GM13977 (cell line): ENCODE measurements at regions not wholly inside any gene's neighbourhood (a gene's known extent, or its start where the extent isn't known, plus 50 kb on each side); places are given as distances from the start of the nearest gene placed in this dataset.

Experiments
- DNase-seq: peaks from one replicate; pipeline ENCODE4 v3.0.0; 2012; ENCODE audit warnings: low spot score
- in situ Hi-C: fragments of 300-500 bp; cut with MboI; formaldehyde crosslinking; loops from one replicate; pipeline ENCODE4 v1.12.0; 2022; ENCODE audit warnings: low sequenced_read_pairs, low pct_unique_long_range_greater_than_20kb, mixed read lengths, inconsistent platforms; ENCODE audit not compliant: unreplicated experiment
- TF ChIP-seq, protein P1 (sequence below): IDR thresholded peaks from 2 replicates; pipeline ENCODE4 v1.5.1; 2012; ENCODE audit warnings: mild to moderate bottlenecking, control low read depth; ENCODE audit not compliant: insufficient read depth; ENCODE audit errors: extremely low read depth, missing control alignments

DNA sequence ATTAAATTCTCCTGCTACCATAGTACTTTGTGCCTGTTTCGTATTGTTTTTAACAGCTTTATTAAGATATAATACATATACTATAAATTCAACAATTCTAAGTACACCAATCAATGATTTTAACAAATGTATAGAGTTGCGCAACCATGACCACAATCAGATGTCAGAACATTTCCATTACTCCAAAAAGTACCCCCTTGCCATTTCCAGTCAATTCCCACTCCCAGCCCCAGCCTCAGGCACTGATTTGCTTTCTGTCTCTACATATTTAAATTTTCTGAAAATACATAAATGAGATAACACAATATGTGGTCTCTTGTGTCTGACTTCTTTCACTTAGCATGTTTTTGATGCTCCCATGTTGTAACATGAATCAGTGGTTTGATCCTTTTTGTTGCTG, 193.9 kb downstream of the FIGN start:
- TF ChIP-seq, protein P1, sequence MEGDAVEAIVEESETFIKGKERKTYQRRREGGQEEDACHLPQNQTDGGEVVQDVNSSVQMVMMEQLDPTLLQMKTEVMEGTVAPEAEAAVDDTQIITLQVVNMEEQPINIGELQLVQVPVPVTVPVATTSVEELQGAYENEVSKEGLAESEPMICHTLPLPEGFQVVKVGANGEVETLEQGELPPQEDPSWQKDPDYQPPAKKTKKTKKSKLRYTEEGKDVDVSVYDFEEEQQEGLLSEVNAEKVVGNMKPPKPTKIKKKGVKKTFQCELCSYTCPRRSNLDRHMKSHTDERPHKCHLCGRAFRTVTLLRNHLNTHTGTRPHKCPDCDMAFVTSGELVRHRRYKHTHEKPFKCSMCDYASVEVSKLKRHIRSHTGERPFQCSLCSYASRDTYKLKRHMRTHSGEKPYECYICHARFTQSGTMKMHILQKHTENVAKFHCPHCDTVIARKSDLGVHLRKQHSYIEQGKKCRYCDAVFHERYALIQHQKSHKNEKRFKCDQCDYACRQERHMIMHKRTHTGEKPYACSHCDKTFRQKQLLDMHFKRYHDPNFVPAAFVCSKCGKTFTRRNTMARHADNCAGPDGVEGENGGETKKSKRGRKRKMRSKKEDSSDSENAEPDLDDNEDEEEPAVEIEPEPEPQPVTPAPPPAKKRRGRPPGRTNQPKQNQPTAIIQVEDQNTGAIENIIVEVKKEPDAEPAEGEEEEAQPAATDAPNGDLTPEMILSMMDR = no peak
- in situ Hi-C loops = no loop called here
- no peak for DNase-seq

DNA sequence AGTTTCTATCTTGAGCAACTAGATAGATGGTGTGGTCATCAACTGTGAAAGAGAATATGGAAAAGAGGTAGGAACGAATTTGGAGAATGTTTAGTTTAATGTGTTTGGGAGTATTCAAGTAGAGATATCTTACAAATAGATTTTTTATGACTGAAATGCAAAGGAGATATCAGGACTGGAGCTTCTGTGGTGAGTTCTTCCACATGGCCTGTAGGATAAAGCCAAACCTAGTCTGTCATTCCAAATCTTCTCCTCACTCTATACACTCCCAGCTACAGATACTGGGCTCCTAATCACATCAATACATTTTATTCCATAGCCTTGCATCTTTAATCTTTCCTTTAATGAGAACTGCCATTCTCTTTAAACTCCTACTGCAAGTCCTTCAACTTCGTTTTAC, 194.3 kb downstream of the FIGN start:
- in situ Hi-C loops = no loop called here
- TF ChIP-seq, protein P1 = no peak
- DNase-seq = no peak

DNA sequence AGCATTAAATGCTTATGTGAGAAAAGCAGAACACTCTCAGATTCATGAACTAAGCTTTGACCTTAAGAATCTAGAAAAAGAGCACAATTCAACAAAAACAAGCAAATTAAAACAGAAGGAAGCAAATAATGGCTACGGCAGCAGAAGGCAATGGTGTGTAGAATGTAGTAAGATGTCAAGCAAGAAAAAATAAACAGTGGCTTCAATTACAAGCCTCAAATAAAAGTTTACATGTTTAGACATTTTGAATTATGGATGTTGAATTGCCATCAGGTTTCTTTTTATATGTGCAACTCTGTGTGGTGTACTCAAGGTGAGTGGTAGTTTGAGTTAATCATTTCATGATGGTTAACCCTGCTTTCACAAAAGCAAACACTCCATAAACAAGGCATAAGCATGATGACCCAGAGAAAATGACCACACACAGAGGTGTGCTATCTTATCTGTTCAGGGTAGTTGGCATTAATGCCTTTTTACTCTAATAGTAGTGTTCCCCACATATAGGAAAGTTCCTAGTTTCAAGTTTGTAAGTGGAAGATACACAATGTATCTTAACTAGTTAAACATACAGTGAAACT, 207.1 kb downstream of the FIGN start:
- TF ChIP-seq, protein P1 = no peak
- in situ Hi-C loops = no loop called here

GRCh38 chr2:163527381-163527780, 208.4 kb downstream of the FIGN start:
- in situ Hi-C loops = no loop called here
- TF ChIP-seq, protein P1 = no peak
- DNase-seq = no peak

More for the DNA sequence above, 207.1 kb downstream of the FIGN start:
- no peak for DNase-seq

DNA sequence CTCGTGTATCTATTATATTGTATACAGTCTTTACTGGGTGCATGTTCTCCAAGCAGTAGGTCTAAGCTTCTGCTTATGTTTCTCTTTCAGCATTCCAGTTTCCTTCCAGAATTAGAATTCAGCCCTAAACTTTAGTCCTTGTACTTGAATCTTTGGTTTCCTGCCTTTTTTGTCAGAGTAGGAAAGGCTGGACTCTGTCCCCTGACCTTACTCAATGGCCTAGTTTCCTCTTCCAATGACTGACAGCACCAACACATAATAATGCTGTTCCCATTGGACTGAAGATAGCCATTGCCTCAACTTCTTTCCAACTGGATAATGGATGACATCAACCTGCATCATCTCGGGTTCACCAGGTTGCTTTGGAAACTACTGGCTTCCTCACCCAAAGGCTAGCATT, 217.0 kb downstream of the FIGN start:
- TF ChIP-seq, protein P1 = no peak
- in situ Hi-C loops = no loop called here
- no peak for DNase-seq

DNA sequence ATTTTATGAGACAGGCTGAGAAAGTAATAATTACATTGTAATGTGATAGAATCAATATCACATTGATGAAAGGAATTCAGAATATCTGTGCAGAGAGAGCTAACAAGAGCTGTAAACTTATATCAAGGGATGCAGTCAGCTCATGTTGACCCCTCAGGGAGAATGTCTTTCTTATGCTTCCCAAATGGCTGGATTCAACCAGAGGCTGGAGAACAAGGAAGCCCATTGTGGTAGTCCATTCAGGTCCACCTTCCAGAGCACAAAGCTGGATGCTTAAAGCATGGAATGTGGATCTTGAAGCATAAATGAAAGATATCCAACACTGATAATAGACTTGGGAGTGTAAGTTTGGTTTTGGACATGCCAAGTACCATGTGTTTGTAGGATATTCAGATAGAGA, 220.0 kb downstream of the FIGN start:
- in situ Hi-C loops = no loop called here
- TF ChIP-seq, protein P1 = no peak
- no peak for DNase-seq

GRCh38 chr2:163505281-163505680, 230.5 kb downstream of the FIGN start:
- TF ChIP-seq, protein P1 = no peak
- in situ Hi-C loops = no loop called here
- no peak for DNase-seq
